T-helper 1 cell (primary cell): ENCODE measurements at regions not wholly inside any gene's neighbourhood (a gene's known extent, or its start where the extent isn't known, plus 50 kb on each side); places are given as distances from the start of the nearest gene placed in this dataset.

Experiments used
- DNase-seq, 5 donors: peaks; one replicate each; pipeline ENCODE4 v3.0.0-alpha.2; 2012 to 2020

DNA sequence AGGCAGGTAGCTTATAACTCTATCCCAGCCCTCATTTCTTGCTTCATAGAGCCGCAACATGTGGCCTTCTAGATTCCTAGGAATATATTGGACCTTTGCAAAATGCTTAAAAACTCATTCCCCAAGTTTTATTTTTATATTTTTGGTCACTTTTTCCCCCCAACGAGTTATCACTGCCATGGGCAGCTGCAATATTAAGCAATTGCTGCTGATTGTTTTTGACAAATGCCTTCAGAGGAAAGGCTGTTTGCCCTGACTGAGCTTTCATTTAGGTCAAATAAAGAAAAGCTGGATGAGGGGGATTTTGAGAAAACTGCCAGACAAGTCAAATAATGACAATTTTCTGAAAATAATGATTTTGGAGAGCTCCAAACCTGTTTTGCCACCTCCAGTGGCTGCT is 976.9 kb upstream of the MBL2 start:
- DNase-seq = no peak

DNA sequence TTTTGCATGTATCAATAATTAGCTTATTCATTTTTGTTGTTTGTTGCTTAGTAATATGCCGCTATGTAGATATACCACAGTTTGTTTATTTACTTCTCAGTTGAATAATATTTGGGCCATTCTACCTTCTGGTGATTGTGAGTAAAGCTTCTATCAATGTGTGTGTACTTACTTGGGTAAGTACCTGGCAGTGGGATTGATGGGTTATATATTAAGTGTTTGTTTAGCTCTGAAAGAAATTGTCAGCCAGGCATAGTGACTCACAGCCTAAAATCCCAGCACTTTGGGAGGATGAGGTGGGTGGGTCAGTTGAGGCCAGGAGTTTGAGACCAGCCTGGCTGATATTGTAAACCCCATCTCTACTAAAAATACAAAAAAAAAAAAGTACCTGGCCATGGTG is 975.7 kb upstream of the MBL2 start:
- no peak for DNase-seq

DNA sequence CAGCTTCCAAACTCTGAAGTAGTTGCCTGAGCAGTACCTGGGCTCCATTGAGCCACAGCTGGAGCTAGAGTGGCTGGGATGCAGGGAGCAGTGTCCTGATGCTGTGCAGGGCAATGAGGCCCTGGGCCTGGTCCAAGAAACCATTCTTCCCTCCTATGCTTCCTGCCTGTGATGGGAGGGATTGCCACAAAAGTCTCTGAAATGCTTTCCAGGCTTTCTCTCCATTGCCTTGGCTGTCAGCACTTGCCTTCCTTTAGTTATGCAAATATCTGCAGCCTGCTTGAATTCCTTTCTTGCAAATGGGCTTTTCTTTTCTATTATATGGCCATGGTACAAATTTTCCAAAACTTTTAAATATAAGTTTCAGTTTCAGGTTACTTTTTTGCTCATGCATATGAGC is 972.2 kb upstream of the MBL2 start:
- no peak for DNase-seq

DNA sequence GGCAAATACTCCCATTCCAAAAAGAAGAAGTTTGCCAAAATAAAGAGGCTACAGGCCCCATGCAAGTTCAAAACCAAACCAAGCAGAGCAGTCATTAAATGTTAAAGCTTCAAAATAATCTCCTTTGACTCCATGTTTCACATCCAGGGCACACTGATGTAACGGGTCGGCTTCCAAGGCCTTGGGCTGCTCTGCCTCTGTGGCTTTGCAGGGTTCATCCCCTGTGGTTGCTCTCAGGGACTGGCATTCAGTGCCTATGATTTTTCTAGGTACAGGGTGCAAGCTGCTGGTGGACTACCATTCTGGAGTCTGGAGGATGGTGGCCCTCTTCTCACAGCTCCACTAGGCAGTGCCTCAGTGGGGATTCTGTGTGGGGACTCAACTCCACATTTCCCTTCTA is 971.6 kb upstream of the MBL2 start:
- DNase-seq = no peak

DNA sequence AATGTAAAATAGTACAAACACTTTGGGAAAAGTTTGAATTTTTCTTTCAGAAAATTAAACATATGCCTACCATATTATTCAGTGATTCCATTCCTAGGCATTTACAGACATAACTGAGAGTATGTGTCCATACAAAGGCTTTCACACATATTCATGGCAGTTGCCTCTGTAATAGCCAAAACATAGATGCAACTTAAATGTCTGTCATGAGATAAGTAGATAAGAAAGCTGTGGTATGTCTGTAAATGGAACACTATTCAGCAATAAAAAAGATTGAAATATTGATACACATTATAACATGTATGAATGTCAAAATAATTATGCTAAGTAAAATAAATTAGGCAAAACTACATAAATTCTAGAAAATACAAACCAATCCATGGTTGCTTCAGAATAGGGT is 964.5 kb upstream of the MBL2 start:
- no peak for DNase-seq

DNA sequence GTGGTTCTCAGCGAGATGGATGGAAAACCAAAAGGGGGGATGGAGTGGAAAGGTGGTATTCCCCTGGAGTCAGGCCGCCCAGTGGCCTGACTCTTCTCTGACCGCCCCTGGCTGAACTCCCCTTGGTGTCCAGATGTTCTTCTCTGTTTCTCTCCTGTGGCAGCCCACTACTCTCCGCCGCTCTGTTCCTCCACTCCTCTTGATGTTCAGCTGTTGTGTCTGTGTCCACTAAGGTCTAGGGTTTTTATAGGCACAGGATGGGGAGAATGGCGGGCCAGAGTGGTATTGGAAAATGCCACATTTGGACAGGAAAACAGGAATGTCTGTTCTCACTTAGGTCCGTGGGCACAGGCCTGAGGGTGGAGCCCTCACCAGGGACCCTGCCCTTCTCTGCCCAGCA is 954.3 kb upstream of the MBL2 start:
- no peak for DNase-seq

DNA sequence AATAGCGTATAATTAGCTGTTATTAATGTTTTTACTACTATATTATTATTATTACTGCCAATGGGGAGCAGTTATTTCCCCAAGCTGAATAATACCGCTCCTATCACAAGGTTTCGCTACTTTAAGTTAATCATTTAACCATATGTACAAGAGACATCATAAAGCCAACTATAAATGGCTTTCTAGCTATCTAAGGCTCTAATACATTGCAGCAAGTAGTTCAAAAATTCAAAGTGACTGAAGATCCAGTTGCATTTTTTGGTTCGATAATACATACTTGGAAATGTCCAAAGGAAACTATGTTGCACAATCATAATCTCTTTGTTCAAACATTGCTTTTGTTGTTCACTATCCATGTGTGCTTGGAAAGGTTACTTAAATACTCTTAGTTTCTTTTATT is 952.0 kb upstream of the MBL2 start:
- no peak for DNase-seq

DNA sequence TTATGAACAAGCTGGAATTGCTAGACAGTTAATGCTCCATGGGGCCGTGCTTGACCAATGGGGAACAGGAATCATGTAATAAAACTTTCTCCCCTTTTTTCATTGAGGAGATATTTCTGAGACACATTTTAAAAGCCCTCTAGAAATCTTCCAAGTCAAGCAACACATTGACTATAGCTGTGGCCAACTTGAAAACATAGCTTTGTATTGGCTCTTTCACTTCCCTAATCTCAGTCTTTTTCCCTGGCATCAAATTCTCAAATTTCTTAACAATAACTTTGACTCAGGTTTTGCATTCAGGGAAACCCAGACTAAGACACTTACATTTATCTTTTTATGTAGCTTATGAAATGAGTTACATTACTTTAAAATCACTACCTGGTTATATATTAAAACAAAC is 947.1 kb upstream of the MBL2 start:
- no peak for DNase-seq

DNA sequence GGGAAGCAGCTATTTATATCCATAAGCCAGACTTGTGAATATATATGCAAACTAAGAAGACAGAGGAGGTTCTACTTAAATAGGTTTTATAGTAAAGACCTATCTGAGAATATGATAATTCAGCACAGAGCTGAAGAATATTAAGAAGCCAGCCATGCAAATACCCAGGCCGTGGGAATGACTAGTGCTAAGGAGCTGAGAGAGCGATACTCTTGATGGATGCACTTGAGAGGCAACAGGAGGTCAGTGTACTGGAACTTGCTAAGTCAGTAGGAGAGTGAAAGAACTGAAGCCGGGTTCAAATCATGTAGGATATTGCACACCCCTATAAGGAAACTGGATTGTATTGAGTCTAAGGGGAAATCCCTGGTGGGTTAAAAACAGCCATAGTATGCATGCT is 943.6 kb upstream of the MBL2 start:
- no peak for DNase-seq

DNA sequence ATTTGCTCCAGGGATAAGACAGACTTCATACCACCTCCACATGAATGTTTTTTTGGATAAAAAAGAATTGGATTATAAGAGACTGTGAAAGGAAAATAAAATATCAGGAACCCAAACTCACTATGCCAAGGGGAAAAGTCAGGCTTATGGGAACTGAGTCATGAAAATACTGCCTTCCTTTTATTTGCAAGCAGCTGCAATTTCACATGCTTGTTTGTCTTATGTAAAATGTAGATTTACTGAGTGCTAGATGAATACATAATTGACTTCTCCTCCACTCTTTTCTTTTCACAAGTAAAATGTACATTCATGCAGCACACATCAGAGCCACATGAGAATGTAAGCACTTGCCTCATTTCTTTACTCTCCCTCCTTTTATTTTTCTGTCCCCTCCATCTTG is 940.8 kb upstream of the MBL2 start:
- DNase-seq = no peak

DNA sequence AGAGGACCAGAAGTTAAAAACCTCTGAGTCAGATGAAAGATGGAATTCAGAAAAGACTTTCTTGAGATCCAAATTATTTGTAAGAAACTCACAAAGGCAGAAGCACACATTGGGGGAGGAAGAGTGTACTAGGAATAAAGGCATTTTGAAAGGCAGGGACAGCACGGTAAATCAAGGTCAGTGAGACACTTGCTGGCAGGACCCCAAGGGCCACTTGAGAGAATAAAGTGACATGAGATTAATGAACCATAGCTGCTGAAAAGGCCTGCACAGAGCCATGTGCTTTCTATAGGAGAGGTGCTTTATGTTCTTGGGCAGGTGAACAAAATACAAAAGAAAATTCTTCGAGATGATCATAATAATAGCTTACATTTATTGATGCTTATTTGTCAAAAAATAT is 929.9 kb upstream of the MBL2 start:
- DNase-seq = no peak

DNA sequence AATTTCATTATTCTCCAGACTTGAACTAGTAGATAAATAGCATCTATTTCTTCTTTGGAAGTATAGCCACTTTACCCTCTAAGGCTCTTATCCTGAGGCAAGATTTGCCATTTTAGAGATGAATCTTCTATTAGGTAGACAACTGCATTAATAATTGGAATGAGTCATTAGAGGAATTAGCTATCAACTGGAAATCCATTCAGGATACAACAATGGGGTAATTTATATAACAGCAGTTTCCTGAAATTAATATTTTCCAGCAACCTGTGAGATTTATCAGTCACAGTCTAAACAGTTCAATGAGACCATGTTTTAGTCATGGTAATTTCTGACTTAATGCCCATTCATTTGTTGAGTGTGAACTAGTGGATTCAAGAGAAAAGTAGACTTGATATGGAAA is 928.6 kb upstream of the MBL2 start:
- no peak for DNase-seq

DNA sequence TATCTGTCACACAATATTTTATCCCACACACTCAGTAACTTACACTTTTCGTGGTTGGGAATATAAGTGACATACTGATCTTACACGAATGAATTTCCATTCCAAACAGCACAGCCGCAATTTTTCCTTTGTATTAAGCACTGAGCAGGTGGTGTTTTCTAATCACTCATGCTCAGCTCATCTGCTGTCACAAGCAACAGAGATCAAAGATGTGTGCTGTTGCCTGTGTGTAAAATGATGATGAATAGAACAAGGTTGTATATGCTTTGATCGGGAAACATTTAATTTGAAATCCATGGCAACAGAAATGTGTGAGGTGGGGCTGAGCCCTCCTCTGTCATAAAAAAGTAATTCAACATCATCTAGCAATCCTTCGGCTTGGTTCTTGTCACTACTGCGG is 927.7 kb upstream of the MBL2 start:
- DNase-seq = no peak

DNA sequence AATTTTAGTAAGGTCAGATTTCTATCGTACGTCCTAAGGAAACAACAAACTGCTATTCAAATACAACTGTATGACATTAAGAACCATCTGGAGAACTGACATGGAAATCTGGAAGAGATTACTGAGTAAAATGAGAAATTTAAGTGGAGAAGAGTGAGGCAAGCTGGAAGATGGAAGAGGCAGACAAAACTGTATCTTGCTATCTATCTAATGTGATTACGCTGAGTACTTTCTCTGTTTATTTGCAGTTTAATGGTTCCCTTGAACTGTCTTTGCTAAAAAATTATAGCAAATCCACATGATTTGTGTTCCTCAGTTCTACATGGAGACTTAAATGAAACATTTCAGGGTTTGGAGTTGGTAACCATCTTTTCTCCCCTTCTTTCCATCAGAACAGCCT is 927.1 kb upstream of the MBL2 start:
- no peak for DNase-seq

DNA sequence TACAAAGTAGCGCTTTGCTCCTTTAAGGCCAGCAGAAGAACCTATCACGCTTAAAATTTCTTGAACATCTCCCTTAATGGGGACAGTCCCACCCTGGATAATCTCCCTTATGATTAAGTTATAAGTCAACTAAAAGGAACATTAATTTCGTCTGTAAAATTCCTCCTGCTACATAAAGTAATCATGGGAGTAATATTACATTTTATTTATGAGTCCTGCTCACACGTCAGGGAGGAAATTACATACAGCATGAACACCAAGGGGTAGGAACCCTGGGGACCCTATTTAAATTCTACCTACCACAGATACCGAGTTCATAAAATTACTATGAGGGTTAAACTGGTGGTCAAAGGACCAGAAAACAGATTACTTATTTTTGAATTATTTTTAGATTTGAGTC is 926.6 kb upstream of the MBL2 start:
- no peak for DNase-seq

DNA sequence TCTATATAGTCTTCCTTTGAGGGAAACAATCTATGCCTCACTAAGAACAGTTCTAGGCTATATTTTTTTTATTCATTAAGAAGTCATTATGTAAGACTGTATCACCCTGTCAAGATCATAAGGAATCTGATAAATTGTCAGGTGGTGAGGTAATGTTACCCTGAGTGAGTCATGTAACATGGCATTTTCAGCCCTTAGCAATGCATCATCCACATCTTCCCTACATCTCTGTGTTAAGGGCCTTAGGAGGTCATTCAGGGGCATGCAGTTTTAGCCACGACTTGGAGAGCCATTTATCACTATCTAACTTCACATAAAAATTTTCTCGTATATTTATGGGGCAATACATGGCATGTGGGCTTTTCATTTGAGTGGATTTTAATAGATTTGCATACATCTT is 924.5 kb upstream of the MBL2 start:
- no peak for DNase-seq

DNA sequence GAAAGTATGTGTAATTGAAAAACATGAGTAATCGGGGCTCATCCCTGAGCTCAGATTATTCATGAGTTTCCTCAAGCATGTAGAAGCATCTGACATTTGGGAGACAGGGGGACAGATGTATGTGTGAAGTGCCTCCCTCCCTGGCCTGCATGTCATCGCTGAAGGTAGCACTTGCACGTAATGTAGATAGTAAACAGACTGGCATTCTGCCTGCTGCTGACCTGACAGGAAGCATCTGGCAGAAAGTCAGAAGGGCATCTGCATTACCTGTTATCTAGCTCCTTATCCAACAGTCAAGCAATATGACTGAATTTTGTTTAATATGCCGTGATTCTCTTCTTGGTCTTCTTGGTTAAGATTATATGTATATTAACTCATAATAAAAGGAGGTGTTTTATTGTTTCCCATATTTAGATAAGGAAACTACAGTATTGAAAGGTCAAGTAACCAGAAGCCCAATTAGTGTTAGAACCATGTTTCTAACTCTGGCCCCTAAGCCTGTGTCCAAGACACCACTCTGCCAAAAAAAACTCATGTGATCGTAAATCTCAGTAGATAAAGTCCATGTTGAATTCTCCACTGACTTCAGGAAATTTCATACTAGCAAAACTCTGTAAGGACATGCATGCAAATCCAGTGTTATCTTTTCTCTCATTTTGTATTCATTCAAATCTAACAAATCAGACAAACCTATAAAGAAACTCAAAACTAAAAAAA is 918.1 kb upstream of the MBL2 start:
- no peak for DNase-seq

DNA sequence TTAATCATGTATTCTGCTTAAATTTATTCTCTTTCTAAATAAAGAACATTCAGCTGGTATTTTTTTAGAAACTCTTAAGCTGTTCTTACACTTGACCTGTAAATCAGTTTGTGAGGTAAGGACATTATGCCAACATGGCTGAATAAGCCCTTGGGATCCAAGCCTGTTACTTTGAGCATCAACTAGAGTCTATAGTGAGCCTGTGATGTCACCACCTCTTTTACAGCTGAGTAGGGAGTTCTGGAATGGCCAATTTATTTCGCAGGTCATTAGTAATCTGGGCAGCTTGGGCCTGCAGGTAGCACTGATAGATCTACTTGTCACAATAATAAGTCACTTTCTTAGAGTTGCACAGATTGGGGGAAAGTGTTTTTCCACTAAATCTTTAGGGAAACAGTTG is 915.2 kb upstream of the MBL2 start:
- DNase-seq = no peak

DNA sequence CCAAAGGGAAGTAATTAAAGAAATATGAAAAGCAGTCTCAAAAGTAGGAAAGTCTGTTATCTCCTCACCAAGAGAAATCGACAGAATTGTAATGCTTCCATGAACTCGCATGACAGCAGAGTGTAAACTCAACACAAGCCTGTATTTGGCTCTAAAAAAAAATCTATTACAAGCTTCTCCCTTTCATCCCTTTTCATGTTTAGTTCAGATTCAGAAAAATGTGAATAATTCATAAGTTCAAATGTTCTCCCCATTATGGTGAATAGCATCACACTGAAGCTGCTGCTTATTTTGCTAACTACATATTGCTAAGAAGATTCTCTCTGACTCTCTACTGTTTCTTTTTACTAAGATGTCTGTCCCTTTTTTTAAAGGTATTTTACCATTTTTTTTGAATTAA is 910.3 kb upstream of the MBL2 start:
- DNase-seq = no peak

DNA sequence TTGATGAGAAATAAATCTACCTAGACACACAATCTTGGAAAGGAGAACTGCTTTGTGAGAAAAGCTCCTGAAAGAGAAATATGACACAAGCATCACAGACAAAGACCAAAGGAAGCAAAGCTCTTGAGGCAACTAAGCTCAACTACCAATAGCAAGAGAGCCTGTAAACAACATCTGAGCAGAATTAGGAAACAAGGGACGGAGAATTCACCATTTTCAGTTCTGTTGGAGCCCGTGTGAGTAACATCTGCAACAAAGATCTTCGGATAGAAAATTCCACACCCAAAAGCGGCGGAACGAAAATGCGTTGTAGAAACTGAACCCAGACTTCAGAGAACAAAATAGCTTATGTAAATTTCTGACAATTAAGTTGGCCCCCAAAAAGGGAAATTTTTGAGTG is 909.9 kb upstream of the MBL2 start:
- DNase-seq = no peak

DNA sequence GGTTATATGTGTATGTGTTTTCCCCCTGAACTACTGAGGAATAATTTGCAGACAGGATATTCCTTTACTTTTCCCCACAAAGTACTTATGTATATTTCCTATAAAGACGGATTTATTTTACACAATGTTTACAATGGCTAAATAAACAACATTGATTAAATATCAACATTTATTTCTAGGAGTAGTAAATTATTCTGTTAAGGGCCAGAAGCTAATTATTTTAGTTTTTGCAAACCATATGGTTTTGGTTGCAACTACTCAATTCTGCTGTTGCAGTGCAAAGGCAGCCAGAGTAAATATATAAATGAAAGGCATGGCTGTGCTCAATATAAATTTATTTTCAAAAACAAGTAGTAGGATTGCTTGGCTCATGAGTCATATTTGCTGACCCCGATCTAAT is 907.1 kb upstream of the MBL2 start:
- no peak for DNase-seq

DNA sequence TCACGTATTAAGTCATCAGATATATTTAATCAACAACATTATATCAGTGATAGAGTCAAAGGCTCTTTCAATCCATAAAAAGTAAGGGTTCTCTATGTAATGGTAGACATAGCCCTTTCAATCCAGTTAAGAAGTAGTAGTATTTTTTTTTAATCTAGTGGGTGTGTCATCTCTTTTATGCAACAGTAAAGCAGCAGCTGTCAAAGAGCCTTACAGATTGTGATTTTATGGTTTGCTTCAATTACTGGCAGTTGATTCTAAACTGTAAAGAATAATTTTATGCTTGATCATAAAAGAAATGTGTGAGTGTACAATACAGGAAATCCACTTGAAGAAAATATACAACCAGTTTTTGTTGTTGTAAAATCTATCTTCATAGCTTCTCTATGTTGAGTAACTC is 902.6 kb upstream of the MBL2 start:
- DNase-seq = no peak

DNA sequence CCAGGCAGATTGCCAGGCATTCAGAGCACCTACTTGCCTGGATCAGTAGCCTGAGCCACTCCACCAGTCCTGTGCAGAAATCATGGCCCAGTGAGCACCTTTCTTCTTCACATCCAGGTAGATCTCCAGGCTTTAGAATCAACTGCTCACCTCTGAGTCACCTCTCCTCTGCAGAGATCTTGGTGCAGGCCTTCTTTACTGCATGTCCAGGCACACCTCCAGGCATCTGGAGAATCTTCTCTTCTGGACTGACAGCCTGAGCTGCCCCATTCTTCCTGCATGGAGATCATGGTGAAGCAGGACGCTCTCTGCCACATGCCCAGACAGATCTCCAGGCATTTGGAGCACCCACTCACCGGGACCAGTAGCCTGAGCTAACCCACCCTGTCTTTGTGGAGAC is 894.5 kb upstream of the MBL2 start:
- no peak for DNase-seq

DNA sequence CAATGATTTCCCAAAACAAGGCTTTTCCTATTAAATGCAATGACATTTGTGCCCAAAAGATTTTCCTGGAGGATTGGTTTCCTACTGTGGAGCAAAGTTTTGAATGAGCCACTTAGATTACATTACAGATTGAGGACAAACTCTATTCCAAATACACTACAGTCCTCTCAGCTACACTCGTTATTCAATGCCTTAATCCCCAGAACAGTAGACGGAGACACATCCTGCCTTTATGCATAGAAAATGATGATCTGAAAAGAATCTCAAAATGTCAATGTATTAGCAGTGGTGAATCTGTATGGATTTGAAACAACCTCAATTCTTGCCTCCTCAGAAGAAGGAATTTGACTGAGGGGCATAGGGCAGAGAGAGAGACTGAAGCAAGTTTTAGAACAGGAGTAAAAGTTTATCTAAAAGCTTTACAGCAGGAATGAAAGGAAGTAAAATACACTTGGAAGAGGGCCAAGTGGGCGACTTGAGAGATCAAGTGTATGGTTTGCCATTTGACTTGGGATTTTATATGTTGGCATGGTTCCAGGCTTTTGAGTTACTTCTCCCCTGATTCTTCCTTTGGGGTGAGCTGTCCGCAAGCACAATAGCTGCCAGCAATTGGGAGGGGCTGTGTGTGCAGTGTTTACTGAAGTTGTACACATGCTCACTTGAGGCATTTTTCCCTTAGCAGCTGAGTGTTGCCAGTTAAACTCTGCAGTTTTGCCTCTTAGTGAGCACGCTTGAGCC is 891.9 kb upstream of the MBL2 start:
- no peak for DNase-seq

DNA sequence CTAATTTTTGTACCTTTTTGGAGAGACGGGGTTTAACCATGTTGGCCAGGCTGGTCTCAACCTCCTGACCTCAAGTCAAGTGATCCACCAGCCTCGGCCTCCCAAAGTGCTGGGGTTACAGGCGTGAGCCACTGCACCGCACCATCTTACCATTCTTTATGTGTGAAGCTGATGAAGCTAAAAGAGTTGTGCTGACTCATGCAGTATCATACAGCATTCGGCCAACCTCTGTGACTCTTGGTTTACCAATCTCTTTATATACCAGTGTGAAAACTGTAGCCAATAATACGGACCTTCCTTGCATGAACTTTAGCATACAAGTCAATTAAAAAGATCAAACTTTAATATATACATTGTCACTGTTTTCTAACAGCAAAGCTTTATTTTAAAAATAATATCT is 878.2 kb upstream of the MBL2 start:
- no peak for DNase-seq
